ENCODE measurements at regions not wholly inside any gene's neighbourhood (a gene's known extent, or its start where the extent isn't known, plus 50 kb on each side); places are given as distances from the start of the nearest gene placed in this dataset.

- DNase-seq (ENCODE audit: low spot score): no peak
- Histone ChIP-seq H3K27ac (no peak overlapping the region), H3K9me3 (no peaks in the 10 kb centered on the region), H3K4me1 (replicated peaks) (no peaks in the 10 kb centered on the region), H3K4me3 (no peak overlapping the region), H3K27me3 (replicated peaks; ENCODE audit: insufficient read depth) (no peaks in the 10 kb centered on the region), H3K36me3 (no peaks in the 10 kb centered on the region)
- TF ChIP-seq POLR2A (IDR thresholded peaks at IDR 0.05) (no peak), CTCF (IDR thresholded peaks at IDR 0.05) (no peak), POLR2AphosphoS5 (IDR thresholded peaks at IDR 0.05) (no peak)
- 70% methylated on average over 3 of the region's 3 CpGs for WGBS
- intact Hi-C loops (cut with DNase I): no loop called here
Measured at GRCh38 chr5:17441351-17441750, 56.7 kb upstream of the TAF11L2 start.

GRCh38 chr5:17443333-17444130 is 54.5 kb upstream of the TAF11L2 start:
- WGBS: 94% methylated on average over 23 of the region's 23 CpGs
- no peak overlapping the region for H3K4me3 ChIP-seq
- no peaks in the 10 kb centered on the region for H3K9me3 ChIP-seq
- H3K36me3 ChIP-seq: no peaks in the 10 kb centered on the region
- no peaks in the 10 kb centered on the region for H3K27me3 ChIP-seq (replicated peaks; ENCODE audit: insufficient read depth)
- TF ChIP-seq CTCF (IDR thresholded peaks at IDR 0.05): no peak
- DNase-seq (ENCODE audit: low spot score): no peak
- no peaks in the 10 kb centered on the region for H3K4me1 ChIP-seq (replicated peaks)
- H3K27ac ChIP-seq: no peak overlapping the region
- intact Hi-C loops (cut with DNase I): no loop called here

- intact Hi-C loops (cut with DNase I): no loop called here
- Histone ChIP-seq H3K27me3 (replicated peaks; ENCODE audit: insufficient read depth) (no peaks in the 10 kb centered on the region), H3K4me3 (no peak overlapping the region), H3K9me3 (no peaks in the 10 kb centered on the region), H3K4me1 (replicated peaks) (no peaks in the 10 kb centered on the region), H3K36me3 (no peaks in the 10 kb centered on the region), H3K27ac (no peak overlapping the region)
- DNase-seq (ENCODE audit: low spot score): no peak
- 93% methylated on average over 1 of the region's 1 CpG for WGBS
- TF ChIP-seq CTCF (IDR thresholded peaks at IDR 0.05): no peak
- TF ChIP-seq POLR2A (IDR thresholded peaks at IDR 0.05): no peak
- no peak for TF ChIP-seq POLR2AphosphoS5 (IDR thresholded peaks at IDR 0.05)
Measured at GRCh38 chr5:17444496-17444895, 53.5 kb upstream of the TAF11L2 start.

- intact Hi-C loops (cut with DNase I): no loop called here
- no peak overlapping the region for H3K27ac ChIP-seq
- H3K36me3 ChIP-seq: no peaks in the 10 kb centered on the region
- H3K4me1 ChIP-seq (replicated peaks): no peaks in the 10 kb centered on the region
- no peak for TF ChIP-seq POLR2A (IDR thresholded peaks at IDR 0.05)
- TF ChIP-seq CTCF (IDR thresholded peaks at IDR 0.05): no peak
- no peak for TF ChIP-seq POLR2AphosphoS5 (IDR thresholded peaks at IDR 0.05)
- H3K4me3 ChIP-seq: no peak overlapping the region
- no peaks in the 10 kb centered on the region for H3K27me3 ChIP-seq (replicated peaks; ENCODE audit: insufficient read depth)
- 61% methylated on average over 2 of the region's 2 CpGs for WGBS
- no peak for DNase-seq (ENCODE audit: low spot score)
- H3K9me3 ChIP-seq: no peaks in the 10 kb centered on the region
Measured at GRCh38 chr5:17445185-17445584, 52.8 kb upstream of the TAF11L2 start.

Data from prostate gland (tissue), 2 donors.